GM12873 (cell line): ENCODE measurements at regions not wholly inside any gene's neighbourhood (a gene's known extent, or its start where the extent isn't known, plus 50 kb on each side); places are given as distances from the start of the nearest gene placed in this dataset.

Source experiments
- TF ChIP-seq, protein P1 (sequence below): IDR thresholded peaks from 2 replicates; pipeline ENCODE4 v1.5.1; 2012; ENCODE audit warnings: low read depth, mild to moderate bottlenecking, moderate library complexity, low read length, control low read depth; ENCODE audit not compliant: insufficient read depth; ENCODE audit errors: missing control alignments

DNA sequence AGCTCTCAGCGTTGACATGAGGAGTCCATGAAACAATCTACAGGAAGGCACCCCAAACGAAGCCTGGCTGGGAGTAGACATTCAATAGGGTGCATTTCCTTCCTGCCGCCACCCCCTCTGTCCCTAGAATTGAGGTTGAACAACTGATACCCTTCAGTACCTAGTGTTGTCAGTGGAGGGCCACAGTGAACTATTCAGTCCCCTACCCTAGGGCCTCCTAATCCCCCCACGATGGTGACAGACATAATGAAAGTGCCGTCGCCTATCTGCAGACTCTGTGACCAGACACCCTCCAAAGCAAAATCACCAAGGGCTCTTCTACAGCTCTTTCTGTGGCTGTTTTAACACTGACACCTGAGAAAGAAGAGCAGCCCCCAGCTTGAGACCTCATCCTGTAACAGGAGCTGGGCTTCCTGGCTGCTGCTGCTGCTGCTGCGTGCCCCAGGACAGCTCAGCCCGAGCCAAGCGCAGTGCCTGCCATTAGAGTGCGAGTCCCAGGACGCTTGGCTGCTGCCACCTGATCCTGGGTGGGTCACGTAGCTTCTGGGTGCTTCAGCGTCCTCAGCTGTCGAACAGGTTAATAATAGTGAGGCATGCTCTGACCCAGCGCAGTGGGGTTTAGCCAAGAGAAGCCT lies 183.0 kb downstream of the ZBTB18 start:
- TF ChIP-seq, protein P1, sequence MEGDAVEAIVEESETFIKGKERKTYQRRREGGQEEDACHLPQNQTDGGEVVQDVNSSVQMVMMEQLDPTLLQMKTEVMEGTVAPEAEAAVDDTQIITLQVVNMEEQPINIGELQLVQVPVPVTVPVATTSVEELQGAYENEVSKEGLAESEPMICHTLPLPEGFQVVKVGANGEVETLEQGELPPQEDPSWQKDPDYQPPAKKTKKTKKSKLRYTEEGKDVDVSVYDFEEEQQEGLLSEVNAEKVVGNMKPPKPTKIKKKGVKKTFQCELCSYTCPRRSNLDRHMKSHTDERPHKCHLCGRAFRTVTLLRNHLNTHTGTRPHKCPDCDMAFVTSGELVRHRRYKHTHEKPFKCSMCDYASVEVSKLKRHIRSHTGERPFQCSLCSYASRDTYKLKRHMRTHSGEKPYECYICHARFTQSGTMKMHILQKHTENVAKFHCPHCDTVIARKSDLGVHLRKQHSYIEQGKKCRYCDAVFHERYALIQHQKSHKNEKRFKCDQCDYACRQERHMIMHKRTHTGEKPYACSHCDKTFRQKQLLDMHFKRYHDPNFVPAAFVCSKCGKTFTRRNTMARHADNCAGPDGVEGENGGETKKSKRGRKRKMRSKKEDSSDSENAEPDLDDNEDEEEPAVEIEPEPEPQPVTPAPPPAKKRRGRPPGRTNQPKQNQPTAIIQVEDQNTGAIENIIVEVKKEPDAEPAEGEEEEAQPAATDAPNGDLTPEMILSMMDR = no peak

DNA sequence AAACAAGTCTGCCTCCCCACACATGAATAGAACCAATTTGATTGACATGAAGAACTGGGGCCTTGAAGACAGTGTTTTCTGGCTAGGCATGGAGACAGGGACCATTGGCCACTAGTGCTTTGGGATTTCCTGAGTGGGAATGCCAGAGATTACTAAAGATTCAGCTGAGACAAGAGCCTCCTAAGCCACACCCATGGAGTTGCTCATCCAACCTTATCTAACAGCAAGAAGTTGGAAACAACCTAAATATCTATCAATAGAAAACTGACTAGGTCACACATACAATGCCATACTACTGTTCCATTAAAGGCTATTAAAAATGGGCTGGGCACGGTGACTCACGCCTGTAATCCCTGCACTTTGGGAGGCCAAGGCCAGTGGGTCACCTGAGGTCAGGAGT lies 184.1 kb downstream of the ZBTB18 start:
- TF ChIP-seq, protein P1 = no peak

DNA sequence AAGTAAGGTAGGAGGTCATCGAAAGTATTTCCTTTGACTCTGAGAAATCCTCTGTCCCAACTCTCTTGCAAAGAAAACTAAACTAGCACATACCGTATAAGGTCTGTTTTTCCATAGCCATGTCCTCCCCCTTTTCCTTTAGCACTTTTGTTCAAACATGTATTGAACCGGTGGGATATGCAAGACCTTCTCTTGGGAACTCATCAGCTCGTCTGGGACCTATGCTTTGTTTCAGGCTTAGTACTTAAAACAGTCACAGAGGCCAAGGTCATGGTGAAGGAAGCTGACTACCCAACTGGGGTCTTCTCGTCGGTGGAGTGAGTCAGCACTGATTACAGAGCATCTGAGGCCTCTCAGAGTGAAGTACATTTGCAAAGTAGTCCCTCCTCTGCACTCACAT lies 185.0 kb downstream of the ZBTB18 start:
- TF ChIP-seq, protein P1 = no peak

DNA sequence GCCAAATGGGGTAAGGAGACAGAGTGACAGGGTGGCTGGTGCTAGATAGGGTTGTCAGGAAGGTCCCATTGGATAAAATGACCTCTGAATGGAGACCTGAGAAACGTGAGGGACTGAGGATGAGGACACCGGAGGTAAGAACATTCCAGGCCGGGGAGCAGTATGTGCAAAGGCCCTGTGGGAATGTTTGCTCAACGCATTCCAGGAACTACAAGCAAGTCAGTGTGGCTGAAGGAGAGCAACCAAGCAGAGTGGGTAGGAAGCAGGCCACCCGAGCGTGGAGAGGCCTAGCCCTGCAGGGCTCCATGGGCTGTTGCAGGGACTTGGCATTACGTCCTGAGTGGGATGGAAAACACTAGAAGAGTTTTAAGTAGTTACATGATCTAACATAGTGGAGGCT lies 185.6 kb downstream of the ZBTB18 start:
- TF ChIP-seq, protein P1 = no peak

DNA sequence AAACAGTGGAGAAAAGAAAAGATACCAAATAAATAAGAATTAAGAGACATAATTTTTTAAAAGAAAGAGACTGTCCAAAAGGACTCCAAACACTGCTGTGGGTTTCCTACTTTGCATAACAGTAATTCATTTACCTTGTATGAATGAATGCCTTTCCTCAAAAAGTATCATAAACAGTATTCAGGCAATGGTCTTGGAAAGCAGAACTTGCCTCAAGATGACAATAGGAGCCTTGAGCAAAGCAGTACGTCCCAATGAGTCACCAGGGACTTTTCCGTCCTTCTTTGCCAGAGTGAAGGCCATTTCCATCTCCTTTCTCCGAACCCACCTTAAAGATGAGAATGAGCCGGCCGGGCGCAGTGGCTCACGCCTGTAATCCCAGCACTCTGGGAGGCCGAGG lies 186.4 kb downstream of the ZBTB18 start:
- TF ChIP-seq, protein P1 = no peak

DNA sequence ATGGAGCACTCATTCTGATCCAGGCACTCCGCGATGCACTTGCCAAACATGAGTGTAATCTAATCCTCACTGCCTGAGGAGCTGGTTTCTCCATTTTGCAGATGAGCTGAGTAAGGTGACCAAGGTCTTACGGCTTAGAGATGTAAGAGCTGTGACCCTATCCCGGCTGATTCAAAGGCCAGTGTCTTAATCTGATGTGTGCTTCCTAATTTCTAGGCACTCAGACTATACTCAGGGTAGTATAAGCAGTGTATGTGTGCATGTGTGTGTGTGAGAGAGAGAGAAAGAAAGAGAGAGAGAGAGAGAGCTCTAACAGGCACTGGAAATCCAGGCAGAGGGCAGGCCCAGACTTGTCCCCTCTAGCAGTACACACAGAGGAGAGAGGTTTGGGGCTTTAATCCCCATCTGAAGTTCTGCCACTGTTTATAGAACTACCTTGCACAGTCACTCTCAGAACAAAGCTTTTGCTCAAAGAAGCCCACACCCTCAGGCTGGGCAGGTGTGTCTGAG lies 188.2 kb downstream of the ZBTB18 start:
- TF ChIP-seq, protein P1 = no peak

DNA sequence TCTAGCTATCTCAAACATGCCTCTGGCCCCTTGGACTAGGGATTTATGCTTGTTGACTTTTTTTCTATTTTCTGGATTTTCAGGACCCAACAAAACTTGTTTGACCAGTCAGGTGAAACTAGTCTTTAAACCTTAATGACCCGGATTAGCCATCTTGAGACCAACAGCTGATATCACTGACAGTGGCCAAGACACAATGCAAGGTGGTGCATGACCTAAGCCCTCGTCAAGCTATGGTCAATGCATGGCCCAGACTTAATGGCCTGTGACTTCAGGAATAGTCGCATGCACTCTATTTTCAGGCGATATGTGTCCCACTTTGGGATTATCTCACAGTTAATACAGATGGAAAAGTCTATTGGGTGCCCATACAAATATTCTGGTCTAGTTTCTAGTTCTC lies 190.4 kb downstream of the ZBTB18 start:
- TF ChIP-seq, protein P1 = no peak
